IMR-90 (cell line): ENCODE measurements at regions not wholly inside any gene's neighbourhood (a gene's known extent, or its start where the extent isn't known, plus 50 kb on each side); places are given as distances from the start of the nearest gene placed in this dataset.

Source experiments
- ATAC-seq: fragments of 200-7000 bp; cut with Tn5 transposase; 2 replicates; pipeline ENCODE4 v1.9.1; 2020; ENCODE audit warnings: low read depth, mild to moderate bottlenecking, moderate library complexity
- BruUV-seq: library from RNA; stranded (reverse); fragments of 400-500 nt; replicated peaks from 2 replicates; lab custom pipeline; 2021; lab: Mats Ljungman, UMichigan
- CTCF ChIA-PET: fragments of 300-600 bp; formaldehyde crosslinking; extraction: SDS; loops from one replicate; lab custom pipeline; 2021; ENCODE audit warnings: antibody characterized with exemption; lab: Yijun Ruan, JAX
- POLR2A ChIA-PET: fragments of 300-600 bp; sonication (Branson Sonifier 250); formaldehyde crosslinking; loops from one replicate; lab custom pipeline; 2022; ENCODE audit warnings: antibody characterized with exemption; ENCODE audit not compliant: unreplicated experiment; lab: Charles Lee
- DNase-seq: peaks from one replicate; pipeline ENCODE4 v3.0.0; 2013
- H2AFZ ChIP-seq: replicated peaks from 2 replicates; pipeline ENCODE3; 2013; ENCODE audit warnings: low read length, mild to moderate bottlenecking; ENCODE audit not compliant: poor library complexity
- H2AK5ac ChIP-seq: 2 replicates; pipeline ENCODE4 v1.6.1; 2013; ENCODE audit warnings: low read depth, low read length, inconsistent platforms
- H2AK9ac ChIP-seq: replicated peaks from 2 replicates; pipeline ENCODE3; 2013; ENCODE audit warnings: mild to moderate bottlenecking, low read depth, low read length, moderate library complexity; ENCODE audit not compliant: poor library complexity
- H2BK120ac ChIP-seq: 2 replicates; pipeline ENCODE4 v1.6.1; 2013; ENCODE audit warnings: low read depth, low read length, inconsistent platforms
- H2BK15ac ChIP-seq: 3 replicates; pipeline ENCODE4 v1.6.1; 2013; ENCODE audit warnings: low read depth, low read length, inconsistent platforms
- H2BK20ac ChIP-seq: 2 replicates; pipeline ENCODE4 v1.6.1; 2013; ENCODE audit warnings: low read depth, mild to moderate bottlenecking, inconsistent platforms, low read length, moderate library complexity
- H2BK5ac ChIP-seq: 2 replicates; pipeline ENCODE4 v1.6.1; 2013; ENCODE audit warnings: mild to moderate bottlenecking, low read depth, low read length, inconsistent platforms; ENCODE audit not compliant: poor library complexity, severe bottlenecking
- H3K14ac ChIP-seq: replicated peaks from 2 replicates; pipeline ENCODE4 v1.6.1; 2013; ENCODE audit warnings: low read depth, low read length, inconsistent platforms
- H3K18ac ChIP-seq: 2 replicates; pipeline ENCODE4 v1.6.1; 2013; ENCODE audit warnings: low read depth, low read length, control low read depth
- H3K23ac ChIP-seq: 2 replicates; pipeline ENCODE4 v1.6.1; 2013; ENCODE audit warnings: low read depth, low read length, inconsistent platforms
- H3K27ac ChIP-seq: 2 replicates; pipeline ENCODE4 v1.5.1; 2013; ENCODE audit warnings: mild to moderate bottlenecking, control low read depth, low read length; ENCODE audit not compliant: insufficient read depth
- H3K27me3 ChIP-seq: 2 replicates; pipeline ENCODE4 v1.6.1; 2013; ENCODE audit warnings: low read length; ENCODE audit not compliant: control insufficient read depth, insufficient read depth
- H3K36me3 ChIP-seq: 2 replicates; pipeline ENCODE4 v1.6.1; 2013; ENCODE audit warnings: low read length, mixed read lengths; ENCODE audit not compliant: control insufficient read depth, insufficient read depth
- H3K4ac ChIP-seq: 2 replicates; pipeline ENCODE4 v1.6.1; 2013; ENCODE audit warnings: low read depth, low read length, inconsistent platforms
- H3K4me1 ChIP-seq: 2 replicates; pipeline ENCODE4 v1.6.1; 2013; ENCODE audit warnings: low read length, mixed read lengths; ENCODE audit not compliant: control insufficient read depth, insufficient read depth
- H3K4me2 ChIP-seq: 2 replicates; pipeline ENCODE4 v1.6.1; 2013; ENCODE audit warnings: low read depth, mild to moderate bottlenecking, control low read depth, low read length, moderate library complexity
- H3K4me3 ChIP-seq: 2 replicates; pipeline ENCODE4 v1.5.1; 2013; ENCODE audit warnings: low read depth, mild to moderate bottlenecking, control low read depth, low read length, moderate library complexity; ENCODE audit not compliant: insufficient read depth
- H3K56ac ChIP-seq: 2 replicates; pipeline ENCODE4 v1.6.1; 2013; ENCODE audit warnings: low read length, inconsistent platforms; ENCODE audit not compliant: insufficient read depth; ENCODE audit errors: extremely low read depth
- H3K79me1 ChIP-seq, 2 experiments: 2 replicates each; pipeline ENCODE4 v1.6.1; 2013; ENCODE audit warnings: low read length in 2 of 2, inconsistent platforms in 1 of 2, low read depth in 1 of 2
- H3K9ac ChIP-seq: 2 replicates; pipeline ENCODE4 v1.6.1; 2013; ENCODE audit warnings: low read depth, low read length, control low read depth
- H3K9me1 ChIP-seq: 2 replicates; pipeline ENCODE4 v1.6.1; 2013; ENCODE audit warnings: low read length, inconsistent platforms; ENCODE audit not compliant: insufficient read depth
- H3K9me3 ChIP-seq: 2 replicates; pipeline ENCODE4 v1.6.1; 2013; ENCODE audit warnings: low read length; ENCODE audit not compliant: control insufficient read depth, insufficient read depth
- H4K20me1 ChIP-seq: 2 replicates; pipeline ENCODE4 v1.6.1; 2013; ENCODE audit warnings: low read length, inconsistent platforms; ENCODE audit not compliant: insufficient read depth
- H4K5ac ChIP-seq: 2 replicates; pipeline ENCODE4 v1.6.1; 2013; ENCODE audit warnings: mild to moderate bottlenecking, low read depth, low read length, control low read depth
- H4K8ac ChIP-seq, 2 experiments: 2 replicates each; pipeline ENCODE4 v1.6.1; 2013; ENCODE audit warnings: low read depth in 2 of 2, low read length in 2 of 2, control low read depth in 1 of 2, inconsistent platforms in 1 of 2
- H4K91ac ChIP-seq: 2 replicates; pipeline ENCODE4 v1.6.1; 2013; ENCODE audit warnings: low read depth, low read length, inconsistent platforms; ENCODE audit not compliant: insufficient read depth
- MAZ ChIP-seq: IDR thresholded peaks from 2 replicates; pipeline ENCODE4 v1.6.1; 2012; ENCODE audit warnings: low read depth, mild to moderate bottlenecking, low read length, improper control_type of control experiment, moderate library complexity, borderline replicate concordance
- WGBS, 2 experiments: methylation state at CpG; one replicate each; pipeline versions ENCODE4 v1.1.5 to v1.1.7; 2013; ENCODE audit warnings: missing lambda C conversion rate in 2 of 2; ENCODE audit not compliant: insufficient read length in 1 of 2; ENCODE audit errors: extremely low coverage in 2 of 2; 5-methylcytosine and 5-hydroxymethylcytosine counted together
- dilution Hi-C: fragments of 300-500 bp; cut with HindIII; formaldehyde crosslinking; loops from one replicate; pipeline ENCODE4 v1.14.3; 2018; ENCODE audit warnings: low sequenced_read_pairs; ENCODE audit not compliant: unreplicated experiment
- in situ Hi-C: fragments of 300-500 bp; cut with MboI; formaldehyde crosslinking; loops from 3 replicates; pipeline ENCODE4 v1.14.3; 2019; ENCODE audit warnings: low sequenced_read_pairs, inconsistent platforms, mixed read lengths
- intact Hi-C: fragments of 100-400 bp; cut with micrococcal nuclease; formaldehyde crosslinking; loops from 2 replicates; pipeline ENCODE4 v1.10.0; 2022

DNA sequence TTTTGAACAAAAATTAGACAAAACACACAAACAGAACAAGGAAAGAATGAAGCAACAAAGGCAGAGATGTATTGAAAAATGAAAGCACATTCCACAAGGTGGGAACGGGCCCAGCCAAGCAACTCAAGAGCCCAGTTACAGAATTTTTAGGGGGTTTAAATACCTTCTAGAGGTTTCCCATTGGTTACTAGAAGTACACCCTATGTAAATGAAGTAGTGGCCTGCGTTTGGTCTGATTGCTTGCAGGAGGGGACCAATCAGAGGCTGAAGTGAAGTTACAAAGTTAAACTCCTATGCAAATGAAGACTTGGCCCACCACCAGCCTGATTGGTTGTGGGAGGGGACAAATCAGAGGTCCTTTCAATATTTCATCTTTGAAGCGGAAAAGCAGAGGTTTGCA, 593.7 kb upstream of the MMS22L start:
- Histone ChIP-seq H3K4me3 (no peak overlapping the region), H3K9ac (no peak overlapping the region), H3K23ac (no peak overlapping the region), H4K5ac (no peak overlapping the region), H2BK15ac (no peak overlapping the region), H4K20me1 (no peaks in the 10 kb centered on the region), H3K27ac (no peak overlapping the region), H3K4me2 (no peak overlapping the region), H3K79me1 (no peaks in the 10 kb centered on the region), H2AK9ac (no peak overlapping the region), H2BK20ac (no peak overlapping the region), H2AK5ac (no peak overlapping the region), H3K4ac (no peak overlapping the region), H3K14ac (no peak overlapping the region), H3K36me3 (no peaks in the 10 kb centered on the region), H3K18ac (no peak overlapping the region), H3K9me1 (no peaks in the 10 kb centered on the region), H2BK120ac (no peak overlapping the region), H2BK5ac (no peak overlapping the region), H4K8ac (no peak overlapping the region), H3K56ac (no peak overlapping the region), H2AFZ (no peak overlapping the region), H3K4me1 (no peaks in the 10 kb centered on the region), H4K91ac (no peak overlapping the region), H3K27me3 (no peaks in the 10 kb centered on the region), H3K9me3 (no peaks in the 10 kb centered on the region)
- ChIA-PET POLR2A (no interaction called here), CTCF (no interaction called here)
- no peak for TF ChIP-seq MAZ
- in situ Hi-C loops (no loop called here), dilution Hi-C loops (no loop called here), intact Hi-C loops (no loop called here)
- ATAC-seq: no peak
- WGBS, 2 experiments: no CpG with 5 or more reads among the region's 3 CpGs
- no TSS peak for BruUV-seq
- no peak for DNase-seq
